ENCODE measurements at regions not wholly inside any gene's neighbourhood (a gene's known extent, or its start where the extent isn't known, plus 50 kb on each side); places are given as distances from the start of the nearest gene placed in this dataset.
"Not testable (repeated sequence)": the region's sequence is repeated elsewhere in the genome, so short reads cannot be mapped to it uniquely, and the experiment has no call there.

GRCh38 chr3:27040674-27041073 lies 328.5 kb downstream of the NEK10 start:
- H3K27me3 ChIP-seq (replicated peaks; ENCODE audit: control insufficient read depth, insufficient read depth, low read length): no peaks in the 10 kb centered on the region
- no peak overlapping the region for H3K4me3 ChIP-seq (replicated peaks; ENCODE audit: low read depth, low read length)
- H3K36me3 ChIP-seq (ENCODE audit: control insufficient read depth, insufficient read depth, low read length): no peaks in the 10 kb centered on the region
- DNase-seq (ENCODE audit: extremely low read depth, insufficient read length): no peak
- TF ChIP-seq CTCF (IDR thresholded peaks at IDR 0.05; ENCODE audit: insufficient read depth, low read length, poor library complexity, severe bottlenecking): no peak

- not testable (repeated sequence) for H3K27me3 ChIP-seq (replicated peaks; ENCODE audit: control insufficient read depth, insufficient read depth, low read length); H3K4me3 ChIP-seq (replicated peaks; ENCODE audit: low read depth, low read length); DNase-seq (ENCODE audit: extremely low read depth, insufficient read length); H3K36me3 ChIP-seq (ENCODE audit: control insufficient read depth, insufficient read depth, low read length)
Observed at GRCh38 chr3:27042541-27042940, 326.6 kb downstream of the NEK10 start.

- H3K4me3 ChIP-seq (replicated peaks; ENCODE audit: low read depth, low read length): no peak overlapping the region
Observed at GRCh38 chr3:27043328-27043955, 325.7 kb downstream of the NEK10 start.

GRCh38 chr3:27044931-27045481 lies 324.2 kb downstream of the NEK10 start:
- no peaks in the 10 kb centered on the region for H3K27me3 ChIP-seq (replicated peaks; ENCODE audit: control insufficient read depth, insufficient read depth, low read length)
- TF ChIP-seq CTCF (IDR thresholded peaks at IDR 0.05; ENCODE audit: insufficient read depth, low read length, poor library complexity, severe bottlenecking): no peak
- no peak for DNase-seq (ENCODE audit: extremely low read depth, insufficient read length)
- no peaks in the 10 kb centered on the region for H3K36me3 ChIP-seq (ENCODE audit: control insufficient read depth, insufficient read depth, low read length)
- no peak overlapping the region for H3K4me3 ChIP-seq (replicated peaks; ENCODE audit: low read depth, low read length)

More at GRCh38 chr3:27043328-27043955, 325.7 kb downstream of the NEK10 start:
- Histone ChIP-seq H3K27me3 (replicated peaks; ENCODE audit: control insufficient read depth, insufficient read depth, low read length) (no peaks in the 10 kb centered on the region), H3K36me3 (ENCODE audit: control insufficient read depth, insufficient read depth, low read length) (no peaks in the 10 kb centered on the region)
- no peak for TF ChIP-seq CTCF (IDR thresholded peaks at IDR 0.05; ENCODE audit: insufficient read depth, low read length, poor library complexity, severe bottlenecking)
- no peak for DNase-seq (ENCODE audit: extremely low read depth, insufficient read length)

DNA sequence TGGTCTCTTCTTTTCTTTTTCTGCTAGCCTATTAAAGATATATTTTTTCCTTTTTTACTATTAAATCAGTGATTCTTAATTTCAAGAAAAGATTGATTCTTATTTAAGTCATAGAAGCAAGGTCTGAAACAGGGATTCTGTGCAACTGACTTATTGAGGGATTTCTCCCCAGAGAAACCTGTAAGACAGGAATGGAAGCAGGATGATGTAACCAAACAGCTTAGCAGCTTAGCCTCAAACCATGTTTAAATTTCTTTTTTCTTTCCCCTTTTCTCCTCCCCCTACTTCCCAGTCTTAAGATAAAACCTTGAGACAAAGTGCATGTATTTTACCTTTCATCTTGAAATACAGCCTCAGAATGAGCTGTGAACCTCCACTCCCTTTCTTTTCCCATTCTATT lies 322.8 kb downstream of the NEK10 start:
- no peak for TF ChIP-seq CTCF (IDR thresholded peaks at IDR 0.05; ENCODE audit: insufficient read depth, low read length, poor library complexity, severe bottlenecking)
- Histone ChIP-seq H3K4me3 (replicated peaks; ENCODE audit: low read depth, low read length) (no peak overlapping the region), H3K27me3 (replicated peaks; ENCODE audit: control insufficient read depth, insufficient read depth, low read length) (no peaks in the 10 kb centered on the region), H3K36me3 (ENCODE audit: control insufficient read depth, insufficient read depth, low read length) (no peaks in the 10 kb centered on the region)
- DNase-seq (ENCODE audit: extremely low read depth, insufficient read length): no peak

- peak; percentile 2 for DNase-seq (ENCODE audit: extremely low read depth, insufficient read length)
- H3K36me3 ChIP-seq (ENCODE audit: control insufficient read depth, insufficient read depth, low read length): no peaks in the 10 kb centered on the region
- H3K27me3 ChIP-seq (replicated peaks; ENCODE audit: control insufficient read depth, insufficient read depth, low read length): no peaks in the 10 kb centered on the region
- no peak overlapping the region for H3K4me3 ChIP-seq (replicated peaks; ENCODE audit: low read depth, low read length)
- no peak for TF ChIP-seq CTCF (IDR thresholded peaks at IDR 0.05; ENCODE audit: insufficient read depth, low read length, poor library complexity, severe bottlenecking)
Observed at GRCh38 chr3:27049792-27050191, 319.4 kb downstream of the NEK10 start.

GRCh38 chr3:27051527-27051926 lies 317.7 kb downstream of the NEK10 start:
- DNase-seq (ENCODE audit: extremely low read depth, insufficient read length); H3K4me3 ChIP-seq (replicated peaks; ENCODE audit: low read depth, low read length); H3K36me3 ChIP-seq (ENCODE audit: control insufficient read depth, insufficient read depth, low read length); H3K27me3 ChIP-seq (replicated peaks; ENCODE audit: control insufficient read depth, insufficient read depth, low read length): not testable (repeated sequence)

Measured in GM06990 (cell line).